Fibroblast of villous mesenchyme (primary cell): ENCODE measurements at regions not wholly inside any gene's neighbourhood (a gene's known extent, or its start where the extent isn't known, plus 50 kb on each side); places are given as distances from the start of the nearest gene placed in this dataset.

Source experiments
- DNase-seq: peaks from one replicate; pipeline ENCODE4 v3.0.0-alpha.2; 2010; ENCODE audit warnings: low read depth
- H3K4me3 ChIP-seq: 2 replicates; pipeline ENCODE4 v1.5.1; 2011; ENCODE audit warnings: low read depth, mild to moderate bottlenecking, low read length
- TF ChIP-seq, protein P1 (sequence below): IDR thresholded peaks from 2 replicates; pipeline ENCODE4 v1.5.1; 2012; ENCODE audit warnings: low read depth, mild to moderate bottlenecking, low read length; ENCODE audit not compliant: insufficient read depth

DNA sequence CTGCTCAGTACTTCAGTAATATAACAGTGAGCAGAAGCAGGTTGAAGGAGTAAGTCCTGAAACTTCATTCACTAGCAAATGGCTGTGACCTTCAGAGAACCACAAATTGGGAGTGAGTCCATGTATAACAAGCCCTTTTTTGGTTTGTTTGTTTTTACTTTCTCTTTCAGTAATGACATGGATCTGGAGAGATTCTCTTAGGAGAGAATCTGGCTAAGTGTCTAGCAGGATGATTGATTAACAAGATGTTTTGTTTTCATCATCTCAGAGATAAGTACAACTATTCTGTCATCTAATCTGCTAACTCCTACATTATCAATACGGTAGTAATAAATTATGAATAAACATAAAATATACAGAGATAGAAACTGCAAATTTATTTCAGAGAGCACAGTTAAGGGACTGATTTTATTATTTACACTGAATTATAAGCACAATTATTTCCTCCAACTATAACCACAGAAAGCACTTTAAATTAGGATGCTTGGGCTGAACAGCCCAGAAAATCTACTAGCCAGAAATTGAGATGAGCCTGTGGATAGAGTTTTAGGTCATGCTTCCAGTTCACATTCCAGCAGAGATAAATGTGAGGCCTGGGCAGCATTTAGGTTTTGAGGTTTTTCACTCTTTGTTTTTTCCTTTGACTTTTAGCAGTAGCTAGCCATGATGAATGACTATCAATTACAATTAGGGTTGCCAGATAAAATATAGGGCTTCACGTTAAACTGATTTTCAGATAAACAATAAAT, 429.3 kb upstream of the FAT3 start:
- TF ChIP-seq, protein P1, sequence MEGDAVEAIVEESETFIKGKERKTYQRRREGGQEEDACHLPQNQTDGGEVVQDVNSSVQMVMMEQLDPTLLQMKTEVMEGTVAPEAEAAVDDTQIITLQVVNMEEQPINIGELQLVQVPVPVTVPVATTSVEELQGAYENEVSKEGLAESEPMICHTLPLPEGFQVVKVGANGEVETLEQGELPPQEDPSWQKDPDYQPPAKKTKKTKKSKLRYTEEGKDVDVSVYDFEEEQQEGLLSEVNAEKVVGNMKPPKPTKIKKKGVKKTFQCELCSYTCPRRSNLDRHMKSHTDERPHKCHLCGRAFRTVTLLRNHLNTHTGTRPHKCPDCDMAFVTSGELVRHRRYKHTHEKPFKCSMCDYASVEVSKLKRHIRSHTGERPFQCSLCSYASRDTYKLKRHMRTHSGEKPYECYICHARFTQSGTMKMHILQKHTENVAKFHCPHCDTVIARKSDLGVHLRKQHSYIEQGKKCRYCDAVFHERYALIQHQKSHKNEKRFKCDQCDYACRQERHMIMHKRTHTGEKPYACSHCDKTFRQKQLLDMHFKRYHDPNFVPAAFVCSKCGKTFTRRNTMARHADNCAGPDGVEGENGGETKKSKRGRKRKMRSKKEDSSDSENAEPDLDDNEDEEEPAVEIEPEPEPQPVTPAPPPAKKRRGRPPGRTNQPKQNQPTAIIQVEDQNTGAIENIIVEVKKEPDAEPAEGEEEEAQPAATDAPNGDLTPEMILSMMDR: no peak
- H3K4me3 ChIP-seq: no peak overlapping the region
- no peak for DNase-seq

- H3K4me3 ChIP-seq: no peak overlapping the region
- TF ChIP-seq, protein P1: no peak
Observed at GRCh38 chr11:91794146-91794545, 430.5 kb upstream of the FAT3 start.

DNA sequence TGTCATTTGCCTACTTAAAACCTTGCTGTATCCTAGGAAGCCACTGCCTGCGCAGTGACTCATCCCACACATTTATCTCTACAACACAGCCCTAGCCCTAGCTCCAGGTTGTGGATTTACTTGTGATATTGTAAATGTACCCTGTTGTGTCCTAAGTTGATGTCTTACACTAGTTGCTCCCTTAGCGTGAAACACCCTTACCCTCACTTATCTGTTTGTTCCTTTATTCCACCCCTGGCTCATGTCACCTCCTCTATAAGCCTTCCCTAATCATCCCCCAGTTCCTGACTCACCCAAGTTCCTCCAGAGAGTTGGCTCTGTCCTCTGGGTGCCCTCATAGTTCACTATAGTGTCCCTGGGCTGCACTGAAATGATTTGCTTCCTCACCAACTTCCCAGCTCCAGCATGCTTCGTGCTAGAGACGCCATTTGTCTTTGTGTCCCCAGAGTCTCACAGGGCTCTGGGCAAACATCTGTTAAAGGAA, 431.8 kb upstream of the FAT3 start:
- DNase-seq: no peak
- TF ChIP-seq, protein P1: no peak
- H3K4me3 ChIP-seq: no peak overlapping the region

More at GRCh38 chr11:91794146-91794545, 430.5 kb upstream of the FAT3 start:
- no peak for DNase-seq

DNA sequence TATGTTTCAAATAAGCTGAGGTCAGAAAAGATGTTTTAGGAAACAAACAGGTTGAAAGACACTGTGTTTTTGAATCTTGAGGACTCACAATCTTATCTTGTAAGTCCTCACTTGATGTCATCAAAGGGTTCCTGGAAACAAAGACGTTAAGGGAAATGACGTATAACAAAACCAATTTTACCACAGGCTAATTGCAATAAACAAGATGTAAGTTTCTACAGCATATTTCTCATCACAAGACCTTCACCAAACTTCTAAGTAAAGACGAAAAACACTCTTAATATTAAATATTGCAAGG, 433.5 kb upstream of the FAT3 start:
- TF ChIP-seq, protein P1: no peak
- no peak for DNase-seq
- H3K4me3 ChIP-seq: no peak overlapping the region

GRCh38 chr11:91790346-91791170, 434.1 kb upstream of the FAT3 start:
- DNase-seq: no peak
- TF ChIP-seq, protein P1: no peak
- no peak overlapping the region for H3K4me3 ChIP-seq

- TF ChIP-seq, protein P1: no peak
- no peak for DNase-seq
- no peak overlapping the region for H3K4me3 ChIP-seq
Observed at GRCh38 chr11:91788764-91789163, 435.9 kb upstream of the FAT3 start.

DNA sequence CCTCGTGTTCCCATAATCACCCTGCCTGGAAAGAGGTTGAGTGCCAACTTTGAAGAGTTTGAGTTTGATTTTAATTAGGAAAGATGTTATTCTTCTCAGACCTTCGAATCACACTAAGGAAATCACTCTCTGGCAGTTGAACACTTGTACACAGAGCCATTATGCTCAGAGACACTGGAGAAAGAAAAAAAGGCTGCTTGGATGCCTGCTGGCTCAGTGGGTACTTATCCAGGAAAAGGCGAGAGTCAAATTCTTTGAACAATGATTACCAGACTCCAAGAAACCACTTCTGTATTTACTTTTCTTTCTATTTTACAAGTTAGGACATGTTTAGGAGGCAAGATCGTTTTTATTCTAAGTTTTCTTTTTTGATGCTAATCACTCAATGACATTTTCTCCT, 438.5 kb upstream of the FAT3 start:
- TF ChIP-seq, protein P1: no peak
- no peak for DNase-seq
- H3K4me3 ChIP-seq: no peak overlapping the region
